K562 (cell line): ENCODE measurements at regions not wholly inside any gene's neighbourhood (a gene's known extent, or its start where the extent isn't known, plus 50 kb on each side); places are given as distances from the start of the nearest gene placed in this dataset.

ENCODE experiments used
- ATAC-seq: fragments of 200-7000 bp; cut with Tn5 transposase; 3 replicates; pipeline ENCODE4 v1.9.1; 2020; ENCODE audit warnings: moderate library complexity
- BruUV-seq: library from RNA; stranded (reverse); fragments of 400-500 nt; replicated peaks from 2 replicates; lab custom pipeline; 2021; lab: Mats Ljungman, UMichigan
- CTCF ChIA-PET: fragments of 300-600 bp; formaldehyde crosslinking; extraction: SDS; loops from one replicate; lab custom pipeline; 2021; ENCODE audit warnings: low intra/inter-chr PET ratio; lab: Yijun Ruan, JAX
- POLR2A ChIA-PET: fragments of 300-600, 350-650 bp; sonication (Branson Sonifier 250); formaldehyde crosslinking; extraction: SDS; loops from one replicate; lab custom pipeline; 2021; ENCODE audit warnings: antibody characterized with exemption, inconsistent platforms; lab: Yijun Ruan, JAX
- DNase-seq, 4 experiments: peaks; one replicate each; pipeline versions ENCODE4 v3.0.0 to v3.0.0-alpha.2; 2011 to 2018; ENCODE audit warnings: low spot score in 3 of 4, mixed read lengths in 3 of 4; ENCODE audit errors: extremely low read depth in 1 of 4
- FAIRE-seq: peaks from 2 replicates; lab custom pipeline; 2011; peaks lifted over from hg19 to GRCh38; lab: Jason Lieb, UNC
- H2AFZ ChIP-seq: 2 replicates; pipeline ENCODE4 v1.6.0; 2011; ENCODE audit warnings: low read depth, low read length, control low read depth, inconsistent platforms
- H3K27ac ChIP-seq: fragments of 200-600 bp; 3 replicates; pipeline ENCODE4 v1.8.0; 2011; ENCODE audit warnings: low read depth, mild to moderate bottlenecking, control low read depth, inconsistent platforms, low read length, moderate library complexity, mixed read lengths; ENCODE audit errors: extremely low read depth
- H3K27me3 ChIP-seq, 2 experiments: fragments of 300-600 bp in 1 of 2; 2 replicates in 1 of 2; 3 replicates in 1 of 2; pipeline versions ENCODE4 v1.6.0 to v1.8.0; 2011; ENCODE audit warnings: inconsistent platforms in 2 of 2, low read length in 2 of 2, mild to moderate bottlenecking in 1 of 2, mixed read lengths in 1 of 2, moderate library complexity in 1 of 2; ENCODE audit not compliant: control insufficient read depth in 2 of 2, insufficient read depth in 2 of 2
- H3K36me3 ChIP-seq: fragments of 300-600 bp; 3 replicates; pipeline ENCODE4 v1.8.0; 2011; ENCODE audit warnings: mild to moderate bottlenecking, low read length, inconsistent platforms; ENCODE audit not compliant: control insufficient read depth, insufficient read depth
- H3K4me1 ChIP-seq, 2 experiments: fragments of 200-600 bp in 1 of 2; replicated peaks in 1 of 2; 2 replicates in 1 of 2; 3 replicates in 1 of 2; pipeline versions ENCODE4 v1.5.1 to v1.8.0; 2011; ENCODE audit warnings: inconsistent platforms in 2 of 2, low read length in 2 of 2, mild to moderate bottlenecking in 1 of 2, mixed read lengths in 1 of 2, moderate library complexity in 1 of 2; ENCODE audit not compliant: control insufficient read depth in 2 of 2, insufficient read depth in 2 of 2
- H3K4me2 ChIP-seq: 2 replicates; pipeline ENCODE4 v1.6.1; 2011; ENCODE audit warnings: low read length, control low read depth, inconsistent platforms, mixed read lengths; ENCODE audit not compliant: insufficient read depth
- H3K4me3 ChIP-seq: fragments of 200-600 bp; sonication (generic), shearing (Covaris generic); 2 replicates; pipeline ENCODE4 v1.5.1; 2016; ENCODE audit warnings: control low read depth, inconsistent platforms
- H3K79me2 ChIP-seq: fragments of 200-600 bp; 3 replicates; pipeline ENCODE4 v1.8.0; 2011; ENCODE audit warnings: low read length, inconsistent platforms; ENCODE audit not compliant: control insufficient read depth, insufficient read depth
- H3K9ac ChIP-seq, 2 experiments: 2 replicates each; pipeline versions ENCODE4 v1.6.0 to v1.6.1; 2011; ENCODE audit warnings: low read depth in 2 of 2, low read length in 2 of 2, control low read depth in 1 of 2, inconsistent platforms in 1 of 2, mild to moderate bottlenecking in 1 of 2, mixed read lengths in 1 of 2; ENCODE audit not compliant: insufficient read depth in 1 of 2
- H3K9me1 ChIP-seq: one replicate; pipeline ENCODE4 v1.6.0; 2011; ENCODE audit warnings: inconsistent platforms, mild to moderate bottlenecking, low read length, moderate library complexity; ENCODE audit not compliant: control insufficient read depth, insufficient read depth
- H3K9me3 ChIP-seq: replicated peaks from 2 replicates; pipeline ENCODE4 v1.5.1; 2011; ENCODE audit warnings: low read depth, low read length, inconsistent platforms; ENCODE audit not compliant: control insufficient read depth, insufficient read depth
- H4K20me1 ChIP-seq: replicated peaks from 2 replicates; pipeline ENCODE4 v1.6.1; 2011; ENCODE audit warnings: low read length, inconsistent platforms, mixed read lengths; ENCODE audit not compliant: control insufficient read depth, insufficient read depth
- ARID2 ChIP-seq: fragments of 450-650 bp; IDR thresholded peaks from 2 replicates; pipeline ENCODE4 v1.6.1; 2017; ENCODE audit warnings: antibody characterized with exemption, mild to moderate bottlenecking
- BRD4 ChIP-seq: fragments of 200-600 bp; sonication (generic); IDR thresholded peaks from 2 replicates; pipeline ENCODE4 v1.6.1; 2017; ENCODE audit warnings: inconsistent platforms
- ELF1 ChIP-seq: fragments of 200-800 bp; sonication (Bioruptor generic); IDR thresholded peaks from 2 replicates; pipeline ENCODE4 v1.6.1; 2016; ENCODE audit warnings: missing genetic modification characterization, missing compliant biosample characterization
- GATA2 ChIP-seq: sonication (generic); formaldehyde crosslinking; IDR thresholded peaks from 2 replicates; pipeline ENCODE4 v1.4.0; 2020; ENCODE audit warnings: mild to moderate bottlenecking, missing genetic modification reagents
- HNRNPUL1 ChIP-seq: fragments of 200-400 bp; formaldehyde crosslinking; IDR thresholded peaks from 2 replicates; pipeline ENCODE4 v1.6.1; 2017; ENCODE audit warnings: low read length
- MCM2 ChIP-seq: fragments of 450-650 bp; IDR thresholded peaks from 2 replicates; pipeline ENCODE4 v1.6.1; 2017; ENCODE audit warnings: low read depth, mild to moderate bottlenecking
- MLLT1 ChIP-seq, 2 experiments: fragments of 450-650 bp; IDR thresholded peaks; 2 replicates each; pipeline ENCODE4 v1.6.1; 2016
- NONO ChIP-seq, 2 experiments: fragments of 200-400 bp in 1 of 2; fragments of 450-650 bp in 1 of 2; formaldehyde crosslinking in 1 of 2; IDR thresholded peaks; 2 replicates each; pipeline ENCODE4 v1.6.1; 2017; ENCODE audit warnings: low read depth in 2 of 2, mild to moderate bottlenecking in 2 of 2, moderate library complexity in 2 of 2, low read length in 1 of 2
- SP2 ChIP-seq: IDR thresholded peaks from 2 replicates; pipeline ENCODE4 v1.6.1; 2011; ENCODE audit warnings: mild to moderate bottlenecking, low read depth, low read length, moderate library complexity; ENCODE audit not compliant: poor library complexity, severe bottlenecking; ENCODE audit errors: extremely low read depth
- THRB ChIP-seq: fragments of 450-650 bp; formaldehyde crosslinking; conservative IDR thresholded peaks from 2 replicates; pipeline ENCODE4 v1.4.0; 2022; ENCODE audit warnings: mild to moderate bottlenecking, missing genetic modification characterization
- TSC22D4 ChIP-seq: fragments of 450-650 bp; IDR thresholded peaks from 2 replicates; pipeline ENCODE4 v1.6.1; 2016; ENCODE audit warnings: missing genetic modification characterization, missing biosample characterization, control low read depth
- ZFP1 ChIP-seq: fragments of 450-650 bp; formaldehyde crosslinking; IDR thresholded peaks from 2 replicates; pipeline ENCODE4 v1.4.0; 2020; ENCODE audit warnings: mild to moderate bottlenecking, mixed read lengths
- ZNF121 ChIP-seq: sonication (generic); formaldehyde crosslinking; conservative IDR thresholded peaks from 2 replicates; pipeline ENCODE4 v1.8.0; 2022; ENCODE audit warnings: missing genetic modification reagents
- ZNF778 ChIP-seq: fragments of 450-650 bp; formaldehyde crosslinking; IDR thresholded peaks from 2 replicates; pipeline ENCODE4 v1.4.0; 2020; ENCODE audit warnings: mild to moderate bottlenecking, moderate library complexity
- WGBS: fragments of 100-300 bp; shearing (Covaris generic); methylation state at CpG from one replicate; pipeline ENCODE4 v1.1.6; 2016; ENCODE audit warnings: low coverage, mixed read lengths; ENCODE audit not compliant: insufficient coverage; ENCODE audit errors: missing lambda C conversion rate; 5-methylcytosine and 5-hydroxymethylcytosine counted together
- in situ Hi-C: fragments of 300-500 bp; cut with MboI; formaldehyde crosslinking; loops from 4 replicates; pipeline ENCODE4 v1.15.0; 2018; ENCODE audit warnings: inconsistent platforms, mixed read lengths
- intact Hi-C: fragments of 100-400 bp; cut with micrococcal nuclease; formaldehyde crosslinking; loops from 2 replicates; pipeline ENCODE4 v1.14.2; 2022

- no peak for TF ChIP-seq HNRNPUL1
- TF ChIP-seq BRD4: no peak
- TF ChIP-seq MCM2: no peak
- TF ChIP-seq NONO (IDR thresholded peaks at IDR 0.05; ENCODE audit: low read depth in 2 of 2, low read length in 1 of 2): no peak
- TF ChIP-seq ELF1 (tag): no peak
- TF ChIP-seq ZFP1 (CRISPR knock-in tag): no peak
- TF ChIP-seq GATA2: no peak
- TF ChIP-seq ZNF778 (CRISPR knock-in tag): no peak
- TF ChIP-seq SP2: no peak
- no peak for TF ChIP-seq THRB
- TF ChIP-seq TSC22D4 (tag): no peak
- TF ChIP-seq ZNF121 (CRISPR knock-in tag): no peak
- TF ChIP-seq ARID2: no peak
- no peak for TF ChIP-seq MLLT1 (IDR thresholded peaks at IDR 0.05)
- no peak for ATAC-seq
These were observed 68.7 kb upstream of the PGM2 start for GRCh38 chr4:37757761-37758160.

More at GRCh38 chr4:37757761-37758160, 68.7 kb upstream of the PGM2 start:
- Histone ChIP-seq H3K4me3 (no peak overlapping the region), H2AFZ (no peak overlapping the region), H3K9ac (no peak overlapping the region), H3K36me3 (no peaks in the 10 kb centered on the region), H4K20me1 (no peaks in the 10 kb centered on the region), H3K4me2 (no peak overlapping the region), H3K27ac (no peak overlapping the region), H3K4me1 (no peaks in the 10 kb centered on the region), H3K79me2 (no peaks in the 10 kb centered on the region), H3K27me3 (peaks cover 11 to 17% of the 10 kb centered on the region in 2 experiments; a peak in 4 of 5 replicates), H3K9me1 (no peaks in the 10 kb centered on the region), H3K9me3 (no peaks in the 10 kb centered on the region)
- CTCF ChIA-PET: no interaction called here
- in situ Hi-C loops (no loop called here), intact Hi-C loops (no loop called here)
- BruUV-seq: no TSS peak
- 1% methylated on average over 4 of the region's 4 CpGs for WGBS
- POLR2A ChIA-PET: interaction anchor here (0.6 to 1.3 kb wide), 2 partner anchors 10 to 46 kb away, joined by 4 read pairs; no protein-coding TSS in a partner anchor
- DNase-seq (no peak), FAIRE-seq (no peak)
